ENCODE measurements at regions not wholly inside any gene's neighbourhood (a gene's known extent, or its start where the extent isn't known, plus 50 kb on each side); places are given as distances from the start of the nearest gene placed in this dataset.
"Not testable (repeated sequence)": the region's sequence is repeated elsewhere in the genome, so short reads cannot be mapped to it uniquely, and the experiment has no call there.

- no peak for TF ChIP-seq CTCF (conservative IDR thresholded peaks at IDR 0.05; ENCODE audit: low read depth, low read length)
- no peak for DNase-seq (ENCODE audit: low read depth)
These were observed 586.4 kb upstream of the CNTNAP5 start for GRCh38 chr2:123438675-123439074.

GRCh38 chr2:123448801-123449200, 576.3 kb upstream of the CNTNAP5 start:
- no peak for DNase-seq (ENCODE audit: low read depth)
- no peak for TF ChIP-seq CTCF (conservative IDR thresholded peaks at IDR 0.05; ENCODE audit: low read depth, low read length)
- no peak overlapping the region for H3K4me3 ChIP-seq (ENCODE audit: low read depth, low read length)

More at GRCh38 chr2:123438675-123439074, 586.4 kb upstream of the CNTNAP5 start:
- no peak overlapping the region for H3K4me3 ChIP-seq (ENCODE audit: low read depth, low read length)

- H3K4me3 ChIP-seq (ENCODE audit: low read depth, low read length) = no peak overlapping the region
- no peak for TF ChIP-seq CTCF (conservative IDR thresholded peaks at IDR 0.05; ENCODE audit: low read depth, low read length)
- no peak for DNase-seq (ENCODE audit: low read depth)
These were observed 573.5 kb upstream of the CNTNAP5 start for GRCh38 chr2:123451542-123451941.

GRCh38 chr2:123453046-123453700, 571.9 kb upstream of the CNTNAP5 start:
- no peak for DNase-seq (ENCODE audit: low read depth)
- H3K4me3 ChIP-seq (ENCODE audit: low read depth, low read length) = no peak overlapping the region
- TF ChIP-seq CTCF (conservative IDR thresholded peaks at IDR 0.05; ENCODE audit: low read depth, low read length) = no peak

- TF ChIP-seq CTCF (conservative IDR thresholded peaks at IDR 0.05; ENCODE audit: low read depth, low read length) = no peak
These were observed 571.3 kb upstream of the CNTNAP5 start for GRCh38 chr2:123453772-123454171.

GRCh38 chr2:123455234-123455633, 569.9 kb upstream of the CNTNAP5 start:
- DNase-seq (ENCODE audit: low read depth) = not testable (repeated sequence)

More at GRCh38 chr2:123453772-123454171, 571.3 kb upstream of the CNTNAP5 start:
- DNase-seq (ENCODE audit: low read depth) = no peak
- no peak overlapping the region for H3K4me3 ChIP-seq (ENCODE audit: low read depth, low read length)

GRCh38 chr2:123456416-123456815, 568.7 kb upstream of the CNTNAP5 start:
- H3K4me3 ChIP-seq (ENCODE audit: low read depth, low read length) = no peak overlapping the region

More at GRCh38 chr2:123455234-123455633, 569.9 kb upstream of the CNTNAP5 start:
- H3K4me3 ChIP-seq (ENCODE audit: low read depth, low read length) = not testable (repeated sequence)

More at GRCh38 chr2:123456416-123456815, 568.7 kb upstream of the CNTNAP5 start:
- DNase-seq (ENCODE audit: low read depth) = no peak
- no peak for TF ChIP-seq CTCF (conservative IDR thresholded peaks at IDR 0.05; ENCODE audit: low read depth, low read length)

Data from choroid plexus epithelial cell (primary cell).